ENCODE measurements at regions not wholly inside any gene's neighbourhood (a gene's known extent, or its start where the extent isn't known, plus 50 kb on each side); places are given as distances from the start of the nearest gene placed in this dataset.

GRCh38 chr5:52457810-52458209 is 329.9 kb upstream of the ITGA1 start:
- Histone ChIP-seq H3K9me3 (ENCODE audit: severe bottlenecking) (no peaks in the 10 kb centered on the region), H3K27ac (ENCODE audit: poor library complexity, severe bottlenecking) (no peak overlapping the region), H3K4me1 (ENCODE audit: insufficient read depth, poor library complexity, severe bottlenecking) (no peaks in the 10 kb centered on the region), H3K4me3 (ENCODE audit: severe bottlenecking) (no peak overlapping the region), H3K36me3 (ENCODE audit: low read depth) (no peaks in the 10 kb centered on the region), H3K27me3 (ENCODE audit: insufficient read depth, poor library complexity, severe bottlenecking) (peaks cover 18% of the 10 kb centered on the region)
- ATAC-seq (ENCODE audit: low read depth): peak; percentile 53; the same call in 2 of the 3 replicates
- TF ChIP-seq CTCF (IDR thresholded peaks at IDR 0.05; ENCODE audit: poor library complexity, severe bottlenecking): no peak
- no peak for DNase-seq (ENCODE audit: low spot score)

DNA sequence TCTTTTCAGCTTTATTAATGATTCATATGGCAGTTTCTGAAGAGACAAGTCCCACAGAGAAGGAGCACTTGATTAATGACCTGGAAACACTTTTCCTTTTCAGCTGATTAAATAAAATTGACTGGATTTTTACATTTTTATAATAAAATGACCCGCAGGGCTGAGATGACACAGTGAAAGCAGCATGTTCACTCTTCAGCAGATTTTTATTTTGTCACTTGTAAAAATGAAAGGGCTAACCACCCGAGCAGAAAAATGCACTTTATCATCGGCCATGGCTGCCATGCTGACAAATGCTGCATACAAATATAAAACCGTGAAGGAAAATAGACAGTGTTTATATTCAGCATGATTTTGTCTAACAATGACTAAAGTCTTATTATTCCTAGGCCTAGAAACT is 321.6 kb upstream of the ITGA1 start:
- Histone ChIP-seq H3K27ac (ENCODE audit: poor library complexity, severe bottlenecking) (no peak overlapping the region), H3K27me3 (ENCODE audit: insufficient read depth, poor library complexity, severe bottlenecking) (no peaks in the 10 kb centered on the region), H3K36me3 (ENCODE audit: low read depth) (no peaks in the 10 kb centered on the region), H3K4me3 (ENCODE audit: severe bottlenecking) (no peak overlapping the region), H3K9me3 (ENCODE audit: severe bottlenecking) (no peaks in the 10 kb centered on the region), H3K4me1 (ENCODE audit: insufficient read depth, poor library complexity, severe bottlenecking) (no peaks in the 10 kb centered on the region)
- DNase-seq (ENCODE audit: low spot score) (no peak), ATAC-seq (ENCODE audit: low read depth) (no peak)
- TF ChIP-seq CTCF (IDR thresholded peaks at IDR 0.05; ENCODE audit: poor library complexity, severe bottlenecking): no peak

GRCh38 chr5:52466749-52467520 is 320.8 kb upstream of the ITGA1 start:
- Histone ChIP-seq H3K27ac (ENCODE audit: poor library complexity, severe bottlenecking) (no peak overlapping the region), H3K4me3 (ENCODE audit: severe bottlenecking) (no peak overlapping the region), H3K27me3 (ENCODE audit: insufficient read depth, poor library complexity, severe bottlenecking) (no peaks in the 10 kb centered on the region), H3K36me3 (ENCODE audit: low read depth) (no peaks in the 10 kb centered on the region), H3K9me3 (ENCODE audit: severe bottlenecking) (no peaks in the 10 kb centered on the region), H3K4me1 (ENCODE audit: insufficient read depth, poor library complexity, severe bottlenecking) (no peaks in the 10 kb centered on the region)
- no peak for DNase-seq (ENCODE audit: low spot score)
- TF ChIP-seq CTCF (IDR thresholded peaks at IDR 0.05; ENCODE audit: poor library complexity, severe bottlenecking): no peak
- ATAC-seq (ENCODE audit: low read depth): no peak

GRCh38 chr5:52468976-52469375 is 318.7 kb upstream of the ITGA1 start:
- H3K4me1 ChIP-seq (ENCODE audit: insufficient read depth, poor library complexity, severe bottlenecking): no peaks in the 10 kb centered on the region
- ATAC-seq (ENCODE audit: low read depth) (no peak), DNase-seq (ENCODE audit: low spot score) (no peak)
- no peak overlapping the region for H3K4me3 ChIP-seq (ENCODE audit: severe bottlenecking)
- peaks cover 3% of the 10 kb centered on the region for H3K27me3 ChIP-seq (ENCODE audit: insufficient read depth, poor library complexity, severe bottlenecking)
- TF ChIP-seq CTCF (IDR thresholded peaks at IDR 0.05; ENCODE audit: poor library complexity, severe bottlenecking): no peak
- H3K9me3 ChIP-seq (ENCODE audit: severe bottlenecking): no peaks in the 10 kb centered on the region
- H3K27ac ChIP-seq (ENCODE audit: poor library complexity, severe bottlenecking): no peak overlapping the region
- no peaks in the 10 kb centered on the region for H3K36me3 ChIP-seq (ENCODE audit: low read depth)

DNA sequence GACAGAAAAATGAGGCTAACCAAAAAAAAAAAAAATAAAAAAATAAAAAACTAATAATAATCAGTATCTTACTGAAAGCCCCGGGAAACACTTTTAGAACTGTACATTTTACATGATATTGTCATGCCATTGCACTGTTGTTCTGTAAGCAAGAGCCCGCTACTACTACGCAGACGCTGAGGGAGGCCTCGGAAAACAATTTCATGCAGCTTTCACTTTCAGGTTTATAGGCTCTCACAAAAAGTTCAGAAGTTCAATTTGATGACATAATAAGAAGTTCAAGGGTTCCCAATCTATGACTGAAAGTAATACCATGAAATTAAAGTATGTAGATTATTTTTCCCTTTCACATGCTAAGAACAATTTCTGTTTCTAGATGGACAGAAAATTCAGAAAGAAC is 318.3 kb upstream of the ITGA1 start:
- H3K4me1 ChIP-seq (ENCODE audit: insufficient read depth, poor library complexity, severe bottlenecking): no peaks in the 10 kb centered on the region
- no peak overlapping the region for H3K4me3 ChIP-seq (ENCODE audit: severe bottlenecking)
- no peaks in the 10 kb centered on the region for H3K9me3 ChIP-seq (ENCODE audit: severe bottlenecking)
- H3K27me3 ChIP-seq (ENCODE audit: insufficient read depth, poor library complexity, severe bottlenecking): peaks cover 3% of the 10 kb centered on the region
- DNase-seq (ENCODE audit: low spot score) (no peak), ATAC-seq (ENCODE audit: low read depth) (no peak)
- no peak for TF ChIP-seq CTCF (IDR thresholded peaks at IDR 0.05; ENCODE audit: poor library complexity, severe bottlenecking)
- no peaks in the 10 kb centered on the region for H3K36me3 ChIP-seq (ENCODE audit: low read depth)
- no peak overlapping the region for H3K27ac ChIP-seq (ENCODE audit: poor library complexity, severe bottlenecking)

Measured in RWPE2 (cell line).